HCT116 (cell line): ENCODE measurements at regions not wholly inside any gene's neighbourhood (a gene's known extent, or its start where the extent isn't known, plus 50 kb on each side); places are given as distances from the start of the nearest gene placed in this dataset.

Experiments
- ATAC-seq: fragments of 200-7000 bp; cut with Tn5 transposase; 2 replicates; pipeline ENCODE4 v1.9.1; 2020; ENCODE audit warnings: mild to moderate bottlenecking, moderate library complexity
- BruUV-seq: library from RNA; stranded (reverse); fragments of 400-500 nt; replicated peaks from 2 replicates; lab custom pipeline; 2021; lab: Mats Ljungman, UMichigan
- CTCF ChIA-PET: fragments of 300-600 bp; sonication (Branson Sonifier 250); formaldehyde crosslinking; loops from one replicate; lab custom pipeline; 2021; ENCODE audit warnings: antibody characterized with exemption; lab: Charles Lee
- POLR2A ChIA-PET: fragments of 300-600, 350-600 bp; sonication (Branson Sonifier 250); formaldehyde crosslinking; loops from one replicate; lab custom pipeline; 2021; ENCODE audit warnings: antibody characterized with exemption; lab: Charles Lee
- RAD21 ChIA-PET, 2 experiments: fragments of 300-600 bp; sonication (Branson Sonifier 250); formaldehyde crosslinking; loops; one replicate each; lab custom pipeline; 2023; ENCODE audit warnings: low total read pairs in 2 of 2; ENCODE audit not compliant: uncharacterized antibody in 2 of 2, unreplicated experiment in 2 of 2, low non-redundant PET in 1 of 2; lab: Charles Lee
- DNase-seq: peaks from one replicate; pipeline ENCODE4 v3.0.0-alpha.2; 2010; ENCODE audit warnings: low read depth, low spot score
- H2AFZ ChIP-seq: fragments of 200-600 bp; shearing (Covaris generic), sonication (generic); 2 replicates; pipeline ENCODE4 v1.6.1; 2017; ENCODE audit warnings: low read depth, mixed run types, mixed read lengths, antibody characterized with exemption, low read length; ENCODE audit not compliant: poor library complexity, severe bottlenecking
- H3K27ac ChIP-seq: 2 replicates; pipeline ENCODE4 v1.5.1; 2012; ENCODE audit warnings: low read depth, low read length
- H3K27me3 ChIP-seq: fragments of 200-600 bp; sonication (generic); 2 replicates; pipeline ENCODE4 v1.6.1; 2016; ENCODE audit warnings: mixed run types, low read length, mixed read lengths; ENCODE audit not compliant: insufficient read depth
- H3K36me3 ChIP-seq, 2 experiments: fragments of 200-500 bp in 1 of 2; fragments of 200-600 bp in 1 of 2; sonication (Bioruptor generic) in 1 of 2; sonication (generic) in 1 of 2; 2 replicates each; pipeline versions ENCODE4 v1.5.1 to v1.6.1; 2014 to 2016; ENCODE audit warnings: low read length in 2 of 2, inconsistent platforms in 1 of 2, mixed read lengths in 1 of 2, mixed run types in 1 of 2; ENCODE audit not compliant: insufficient read depth in 2 of 2, control insufficient read depth in 1 of 2
- H3K4me1 ChIP-seq, 2 experiments: fragments of 200-600 bp in 1 of 2; sonication (generic) in 1 of 2; 2 replicates each; pipeline versions ENCODE4 v1.5.1 to v1.6.1; 2012 to 2017; ENCODE audit warnings: low read length in 2 of 2, inconsistent platforms in 1 of 2, mild to moderate bottlenecking in 1 of 2, mixed read lengths in 1 of 2, mixed run types in 1 of 2, moderate library complexity in 1 of 2; ENCODE audit not compliant: insufficient read depth in 2 of 2, control insufficient read depth in 1 of 2
- H3K4me2 ChIP-seq: fragments of 200-600 bp; sonication (generic); 2 replicates; pipeline ENCODE4 v1.6.1; 2017; ENCODE audit warnings: mixed run types, low read length, mixed read lengths
- H3K4me3 ChIP-seq, 2 experiments: fragments of 200-600 bp in 1 of 2; sonication (generic) in 1 of 2; replicated peaks in 1 of 2; 2 replicates each; pipeline ENCODE4 v1.5.1; 2011 to 2016; ENCODE audit warnings: low read length in 2 of 2, control low read depth in 1 of 2, low read depth in 1 of 2, mild to moderate bottlenecking in 1 of 2, mixed read lengths in 1 of 2, mixed run types in 1 of 2
- H3K79me2 ChIP-seq: fragments of 200-600 bp; sonication (generic); 2 replicates; pipeline ENCODE4 v1.6.1; 2017; ENCODE audit warnings: mild to moderate bottlenecking, mixed run types, low read length, moderate library complexity, mixed read lengths; ENCODE audit not compliant: insufficient read depth
- H3K9ac ChIP-seq: fragments of 200-600 bp; sonication (generic); 2 replicates; pipeline ENCODE4 v1.6.1; 2016; ENCODE audit warnings: low read length, mixed read lengths
- H3K9me2 ChIP-seq: fragments of 200-600 bp; sonication (generic), shearing (Covaris generic); 2 replicates; pipeline ENCODE4 v1.6.1; 2017; ENCODE audit warnings: mixed run types, mild to moderate bottlenecking, moderate library complexity; ENCODE audit not compliant: insufficient read depth
- H3K9me3 ChIP-seq, 2 experiments: fragments of 200-500 bp in 1 of 2; fragments of 200-600 bp in 1 of 2; sonication (Bioruptor generic) in 1 of 2; sonication (generic) in 1 of 2; 2 replicates each; pipeline ENCODE4 v1.6.1; 2014 to 2017; ENCODE audit warnings: low read length in 2 of 2, mixed read lengths in 2 of 2, inconsistent platforms in 1 of 2, low read depth in 1 of 2, mild to moderate bottlenecking in 1 of 2, mixed run types in 1 of 2, moderate library complexity in 1 of 2; ENCODE audit not compliant: control insufficient read depth in 1 of 2, insufficient read depth in 1 of 2
- H4K20me1 ChIP-seq: fragments of 200-600 bp; sonication (generic), shearing (Covaris generic); 2 replicates; pipeline ENCODE4 v1.6.1; 2017; ENCODE audit warnings: mixed run types, mild to moderate bottlenecking, moderate library complexity; ENCODE audit not compliant: insufficient read depth
- CBX3 ChIP-seq: IDR thresholded peaks from 2 replicates; pipeline ENCODE4 v1.6.1; 2012; ENCODE audit warnings: low read depth
- CTCF ChIP-seq, 3 experiments: fragments of 200-600 bp in 1 of 3; sonication (generic) in 1 of 3; IDR thresholded peaks in 2 of 3; conservative IDR thresholded peaks in 1 of 3; 2 replicates each; pipeline ENCODE4 v1.5.1; 2012 to 2017; ENCODE audit warnings: low read depth in 2 of 3, low read length in 2 of 3, antibody characterized with exemption in 1 of 3, borderline replicate concordance in 1 of 3, control low read depth in 1 of 3, mild to moderate bottlenecking in 1 of 3, mixed read lengths in 1 of 3, mixed run types in 1 of 3, moderate library complexity in 1 of 3; ENCODE audit not compliant: insufficient read depth in 1 of 3
- EGR1 ChIP-seq: IDR thresholded peaks from 2 replicates; pipeline ENCODE4 v1.6.1; 2012; ENCODE audit warnings: low read depth
- ELF1 ChIP-seq: IDR thresholded peaks from 2 replicates; pipeline ENCODE4 v1.6.1; 2012; ENCODE audit warnings: low read depth, borderline replicate concordance
- EZH2 ChIP-seq: fragments of 200-600 bp; sonication (generic); IDR thresholded peaks from 2 replicates; pipeline ENCODE4 v1.6.1; 2017; ENCODE audit warnings: antibody characterized with exemption, mixed run types
- EZH2phosphoT487 ChIP-seq: fragments of 200-600 bp; IDR thresholded peaks from 2 replicates; pipeline ENCODE4 v1.6.1; 2018; ENCODE audit warnings: antibody characterized with exemption, borderline replicate concordance
- JUND ChIP-seq: IDR thresholded peaks from 2 replicates; pipeline ENCODE4 v1.6.1; 2012
- MAX ChIP-seq: IDR thresholded peaks from 2 replicates; pipeline ENCODE4 v1.6.1; 2012
- POLR2A ChIP-seq: IDR thresholded peaks from 2 replicates; pipeline ENCODE4 v1.7.0; 2011; ENCODE audit warnings: borderline replicate concordance; ENCODE audit not compliant: insufficient read depth, insufficient read length; ENCODE audit errors: extremely low read depth
- POLR2AphosphoS5 ChIP-seq: IDR thresholded peaks from 2 replicates; pipeline ENCODE4 v1.6.1; 2011; ENCODE audit warnings: mild to moderate bottlenecking, low read depth, low read length, moderate library complexity
- RAD21 ChIP-seq: IDR thresholded peaks from 2 replicates; pipeline ENCODE4 v1.6.1; 2012; ENCODE audit warnings: low read depth, mild to moderate bottlenecking
- REST ChIP-seq: IDR thresholded peaks from 2 replicates; pipeline ENCODE4 v1.6.1; 2012; ENCODE audit warnings: low read depth
- SIN3A ChIP-seq: IDR thresholded peaks from 2 replicates; pipeline ENCODE4 v1.6.1; 2012; ENCODE audit warnings: low read depth
- SP1 ChIP-seq: IDR thresholded peaks from 2 replicates; pipeline ENCODE4 v1.6.1; 2012; ENCODE audit warnings: low read depth
- TCF7L2 ChIP-seq: IDR thresholded peaks from 2 replicates; pipeline ENCODE4 v1.7.0; 2011; ENCODE audit warnings: borderline replicate concordance, inconsistent platforms; ENCODE audit not compliant: insufficient read depth, insufficient read length; ENCODE audit errors: extremely low read depth
- ZFX ChIP-seq: fragments of 450-650 bp; IDR thresholded peaks from 2 replicates; pipeline ENCODE4 v1.6.1; 2017
- intact Hi-C: fragments of 100-400 bp; cut with micrococcal nuclease; formaldehyde crosslinking; loops from 2 replicates; pipeline ENCODE4 v1.10.0; 2022

- TF ChIP-seq CTCF (IDR thresholded peaks at IDR 0.05 in 2 of 3, conservative IDR thresholded peaks at IDR 0.05 in 1 of 3; ENCODE audit: borderline replicate concordance in 1 of 3, insufficient read depth in 1 of 3, low read depth in 2 of 3, low read length in 2 of 3) (no peak), ELF1 (no peak), ZFX (no peak), EGR1 (no peak), JUND (no peak)
- TF ChIP-seq, all 23 proteins: peak for 0
Measured at GRCh38 chr3:176275538-176275937, 921.7 kb downstream of the TBL1XR1 start (continued).

GRCh38 chr3:176275113-176275512, 922.2 kb downstream of the TBL1XR1 start:
- Histone ChIP-seq H3K4me3 (no peak overlapping the region), H3K9me2 (no peaks in the 10 kb centered on the region), H3K9me3 (no peaks in the 10 kb centered on the region), H2AFZ (no peak overlapping the region), H3K4me1 (no peaks in the 10 kb centered on the region), H4K20me1 (no peaks in the 10 kb centered on the region), H3K4me2 (no peak overlapping the region), H3K79me2 (no peaks in the 10 kb centered on the region), H3K36me3 (no peaks in the 10 kb centered on the region), H3K9ac (no peak overlapping the region), H3K27me3 (no peaks in the 10 kb centered on the region)
- no TSS peak for BruUV-seq
- intact Hi-C loops, result no loop called here
- no peak for TF ChIP-seq ZFX
- TF ChIP-seq RAD21, result no peak
- no peak for TF ChIP-seq MAX
- TF ChIP-seq SIN3A, result no peak
- no peak for TF ChIP-seq REST
- TF ChIP-seq POLR2AphosphoS5, result no peak
- no peak for TF ChIP-seq EZH2
- TF ChIP-seq SP1, result no peak
- TF ChIP-seq TCF7L2, result no peak
- TF ChIP-seq CBX3, result no peak
- no peak for TF ChIP-seq POLR2A
- TF ChIP-seq EZH2phosphoT487, result no peak
- TF ChIP-seq, all 23 proteins: peak for 0
- RAD21 ChIA-PET, result no interaction called here
- H3K27ac ChIP-seq, result no peak overlapping the region
- POLR2A ChIA-PET, result interaction anchor here (0.8 kb wide), 1 partner anchor 51 kb away, joined by 7 read pairs; no protein-coding TSS in a partner anchor
- CTCF ChIA-PET, result no interaction called here
- DNase-seq (no peak), ATAC-seq (no peak)
